ENCODE measurements at regions not wholly inside any gene's neighbourhood (a gene's known extent, or its start where the extent isn't known, plus 50 kb on each side); places are given as distances from the start of the nearest gene placed in this dataset.
"Not testable (repeated sequence)": the region's sequence is repeated elsewhere in the genome, so short reads cannot be mapped to it uniquely, and the experiment has no call there.

DNA sequence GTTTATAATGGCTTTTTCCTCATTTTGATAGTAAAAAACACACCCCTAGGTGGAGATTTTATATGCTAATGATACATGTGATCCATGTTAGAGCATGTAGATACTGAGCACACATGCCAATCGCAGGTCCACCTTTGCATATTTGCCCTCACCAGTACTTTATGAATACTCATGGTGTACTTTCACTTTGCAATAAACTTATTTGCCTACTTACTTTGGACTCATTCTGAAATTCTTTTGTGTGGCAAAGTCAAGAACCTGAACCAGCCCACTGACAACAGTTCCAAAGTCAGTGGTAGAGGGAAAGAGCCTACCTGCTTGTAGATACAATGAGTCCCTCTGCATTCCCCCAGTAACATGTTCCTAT lies 58.5 kb upstream of the DHRS4 start:
- TF ChIP-seq POLR2AphosphoS5 (IDR thresholded peaks at IDR 0.05) (no peak), POLR2A (IDR thresholded peaks at IDR 0.05) (no peak)
- TF ChIP-seq, protein P1, sequence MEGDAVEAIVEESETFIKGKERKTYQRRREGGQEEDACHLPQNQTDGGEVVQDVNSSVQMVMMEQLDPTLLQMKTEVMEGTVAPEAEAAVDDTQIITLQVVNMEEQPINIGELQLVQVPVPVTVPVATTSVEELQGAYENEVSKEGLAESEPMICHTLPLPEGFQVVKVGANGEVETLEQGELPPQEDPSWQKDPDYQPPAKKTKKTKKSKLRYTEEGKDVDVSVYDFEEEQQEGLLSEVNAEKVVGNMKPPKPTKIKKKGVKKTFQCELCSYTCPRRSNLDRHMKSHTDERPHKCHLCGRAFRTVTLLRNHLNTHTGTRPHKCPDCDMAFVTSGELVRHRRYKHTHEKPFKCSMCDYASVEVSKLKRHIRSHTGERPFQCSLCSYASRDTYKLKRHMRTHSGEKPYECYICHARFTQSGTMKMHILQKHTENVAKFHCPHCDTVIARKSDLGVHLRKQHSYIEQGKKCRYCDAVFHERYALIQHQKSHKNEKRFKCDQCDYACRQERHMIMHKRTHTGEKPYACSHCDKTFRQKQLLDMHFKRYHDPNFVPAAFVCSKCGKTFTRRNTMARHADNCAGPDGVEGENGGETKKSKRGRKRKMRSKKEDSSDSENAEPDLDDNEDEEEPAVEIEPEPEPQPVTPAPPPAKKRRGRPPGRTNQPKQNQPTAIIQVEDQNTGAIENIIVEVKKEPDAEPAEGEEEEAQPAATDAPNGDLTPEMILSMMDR (IDR thresholded peaks at IDR 0.05), result no peak

DNA sequence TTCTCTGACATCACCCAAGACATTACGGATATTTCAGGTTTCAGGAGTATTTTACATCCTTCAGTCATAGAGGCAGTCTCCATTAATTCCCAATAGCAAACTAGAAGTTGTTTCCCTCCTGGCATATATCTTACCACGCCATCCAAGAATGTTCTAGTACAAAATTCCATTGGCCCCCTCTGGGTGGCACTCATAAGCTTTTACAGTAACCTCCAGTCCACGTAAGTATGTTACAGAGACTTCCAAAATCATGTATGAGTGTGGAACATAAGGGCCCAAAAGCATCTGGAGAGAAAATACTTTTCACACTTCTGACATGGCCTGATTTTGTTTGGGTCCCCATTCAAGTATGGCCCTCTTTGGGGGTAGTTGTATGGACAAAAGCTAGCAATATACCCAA lies 58.1 kb upstream of the DHRS4 start:
- Histone ChIP-seq H3K27ac (no peak overlapping the region), H3K9me3 (no peaks in the 10 kb centered on the region), H3K4me3 (no peak overlapping the region), H3K4me1 (no peaks in the 10 kb centered on the region), H3K36me3 (no peaks in the 10 kb centered on the region), H3K27me3 (no peaks in the 10 kb centered on the region)
- DNase-seq (ENCODE audit: low spot score in 2 of 2), result no peak
- no peak for TF ChIP-seq POLR2A (IDR thresholded peaks at IDR 0.05)
- TF ChIP-seq POLR2AphosphoS5 (IDR thresholded peaks at IDR 0.05), result no peak
- TF ChIP-seq, protein P1 (IDR thresholded peaks at IDR 0.05), result no peak
- intact Hi-C loops (cut with DNase I; ENCODE audit: low total_unique reads), result no loop called here

More for the DNA sequence above, 58.5 kb upstream of the DHRS4 start:
- Histone ChIP-seq H3K27me3 (no peaks in the 10 kb centered on the region), H3K27ac (no peak overlapping the region), H3K4me3 (no peak overlapping the region), H3K9me3 (no peaks in the 10 kb centered on the region), H3K36me3 (no peaks in the 10 kb centered on the region), H3K4me1 (no peaks in the 10 kb centered on the region)
- no peak for DNase-seq (ENCODE audit: low spot score in 2 of 2)
- intact Hi-C loops (cut with DNase I; ENCODE audit: low total_unique reads), result no loop called here

DNA sequence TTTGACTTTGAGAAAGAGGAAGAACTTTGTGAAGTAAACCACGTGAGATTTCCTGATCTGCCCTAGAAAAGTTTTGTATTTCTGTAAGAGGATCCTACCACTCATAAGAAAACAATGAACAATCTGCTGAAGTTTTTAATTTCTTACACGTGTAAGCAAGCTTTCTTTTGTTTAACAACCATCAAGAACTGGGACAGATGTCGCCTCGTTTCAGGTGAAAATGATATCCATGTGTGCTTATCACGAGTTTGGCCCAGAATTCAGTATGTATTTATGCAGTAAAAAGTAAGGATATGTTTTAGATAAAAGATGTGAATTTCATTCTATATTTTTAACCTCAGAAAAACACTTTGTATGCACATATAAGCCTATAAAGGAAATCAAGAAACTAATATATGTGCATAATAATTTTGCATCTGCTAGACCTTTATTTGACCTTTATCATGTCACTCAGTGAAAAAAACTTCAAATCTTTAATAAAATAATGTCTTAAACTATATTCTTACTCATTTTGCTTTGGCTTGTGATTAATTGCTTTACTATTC lies 56.9 kb upstream of the DHRS4 start:
- DNase-seq (ENCODE audit: low spot score in 2 of 2), result no peak
- no peak overlapping the region for H3K27ac ChIP-seq
- H3K4me3 ChIP-seq, result no peak overlapping the region
- no peaks in the 10 kb centered on the region for H3K36me3 ChIP-seq
- no peaks in the 10 kb centered on the region for H3K4me1 ChIP-seq
- no peaks in the 10 kb centered on the region for H3K27me3 ChIP-seq
- intact Hi-C loops (cut with DNase I; ENCODE audit: low total_unique reads), result no loop called here
- TF ChIP-seq POLR2A (IDR thresholded peaks at IDR 0.05) (no peak), POLR2AphosphoS5 (IDR thresholded peaks at IDR 0.05) (no peak)
- TF ChIP-seq, protein P1 (IDR thresholded peaks at IDR 0.05), result no peak
- H3K9me3 ChIP-seq, result no peaks in the 10 kb centered on the region

DNA sequence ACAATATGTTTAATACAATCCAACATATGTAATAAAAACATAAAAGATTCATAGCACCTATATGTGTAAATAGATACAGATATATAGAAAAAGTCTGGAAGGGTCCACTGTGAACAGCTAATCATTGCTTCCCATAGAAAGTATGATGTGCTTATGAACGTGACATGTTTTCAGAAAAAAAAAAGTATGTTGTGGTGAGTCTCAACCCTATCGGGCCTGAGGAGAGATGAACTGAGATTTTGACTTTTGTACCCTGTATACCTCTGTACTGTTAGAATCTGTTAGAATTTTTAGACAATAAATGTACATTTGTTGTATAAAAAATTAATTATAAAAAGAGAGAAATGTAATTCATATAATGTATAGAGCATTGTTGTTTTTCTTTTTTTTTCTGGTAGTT lies 56.3 kb upstream of the DHRS4 start:
- H3K9me3 ChIP-seq; intact Hi-C loops (cut with DNase I; ENCODE audit: low total_unique reads); H3K4me3 ChIP-seq; H3K27ac ChIP-seq; DNase-seq (ENCODE audit: low spot score in 2 of 2); H3K27me3 ChIP-seq; H3K4me1 ChIP-seq; H3K36me3 ChIP-seq: not testable (repeated sequence)

DNA sequence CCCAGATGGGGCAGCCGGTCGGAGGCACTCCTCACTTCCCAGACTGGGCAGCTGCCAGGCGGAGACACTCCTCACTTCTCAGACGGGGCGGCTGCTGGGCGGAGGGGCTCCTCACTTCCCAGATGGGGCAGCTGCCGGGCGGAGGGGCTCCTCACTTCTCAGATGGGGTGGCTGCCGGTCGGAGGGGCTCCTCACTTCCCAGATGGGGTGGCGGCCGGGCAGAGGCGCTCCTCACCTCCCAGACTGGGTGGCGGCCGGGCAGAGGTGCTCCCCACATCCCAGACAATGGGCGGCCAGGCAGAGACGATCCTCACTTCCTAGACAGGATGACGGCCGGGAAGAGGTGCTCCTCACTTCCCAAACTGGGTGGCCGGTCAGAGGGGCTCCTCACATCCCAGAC lies 55.2 kb upstream of the DHRS4 start:
- H3K9me3 ChIP-seq; H3K27ac ChIP-seq; H3K4me1 ChIP-seq; intact Hi-C loops (cut with DNase I; ENCODE audit: low total_unique reads); DNase-seq (ENCODE audit: low spot score in 2 of 2); H3K36me3 ChIP-seq; H3K27me3 ChIP-seq; H3K4me3 ChIP-seq: not testable (repeated sequence)

DNA sequence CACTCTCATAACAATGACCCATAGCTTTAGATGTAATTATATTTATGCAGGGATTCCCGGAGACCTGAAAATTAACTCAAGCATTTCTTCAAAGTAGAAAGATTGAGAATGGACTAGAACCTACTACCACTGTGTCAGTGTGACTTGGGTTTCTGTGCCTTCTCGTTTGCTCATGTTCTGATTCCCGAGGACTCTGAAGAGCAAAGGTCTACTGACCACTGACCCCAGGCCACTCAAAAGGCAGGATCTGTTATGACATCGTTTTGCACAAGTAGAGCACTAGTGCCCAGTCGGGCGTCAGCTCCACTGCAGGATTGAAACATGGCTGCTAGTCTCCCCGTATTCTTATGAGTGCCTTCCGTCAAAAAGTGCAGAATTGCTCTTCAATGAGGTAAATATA lies 53.8 kb upstream of the DHRS4 start:
- intact Hi-C loops (cut with DNase I; ENCODE audit: low total_unique reads), result no loop called here
- no peak overlapping the region for H3K4me3 ChIP-seq
- no peaks in the 10 kb centered on the region for H3K36me3 ChIP-seq
- DNase-seq (ENCODE audit: low spot score in 2 of 2), result no peak
- no peaks in the 10 kb centered on the region for H3K27me3 ChIP-seq
- no peak for TF ChIP-seq POLR2A (IDR thresholded peaks at IDR 0.05)
- no peak for TF ChIP-seq POLR2AphosphoS5 (IDR thresholded peaks at IDR 0.05)
- TF ChIP-seq, protein P1 (IDR thresholded peaks at IDR 0.05), result no peak
- H3K4me1 ChIP-seq, result no peaks in the 10 kb centered on the region
- H3K27ac ChIP-seq, result no peak overlapping the region
- H3K9me3 ChIP-seq, result no peaks in the 10 kb centered on the region
